GM13977 (cell line): ENCODE measurements at regions not wholly inside any gene's neighbourhood (a gene's known extent, or its start where the extent isn't known, plus 50 kb on each side); places are given as distances from the start of the nearest gene placed in this dataset.

Experiments used
- DNase-seq: peaks from one replicate; pipeline ENCODE4 v3.0.0; 2012; ENCODE audit warnings: low spot score
- CTCF ChIP-seq: IDR thresholded peaks from 2 replicates; pipeline ENCODE4 v1.5.1; 2012; ENCODE audit warnings: mild to moderate bottlenecking, control low read depth; ENCODE audit not compliant: insufficient read depth; ENCODE audit errors: extremely low read depth, missing control alignments
- in situ Hi-C: fragments of 300-500 bp; cut with MboI; formaldehyde crosslinking; loops from one replicate; pipeline ENCODE4 v1.12.0; 2022; ENCODE audit warnings: low sequenced_read_pairs, low pct_unique_long_range_greater_than_20kb, mixed read lengths, inconsistent platforms; ENCODE audit not compliant: unreplicated experiment

- no peak for DNase-seq
- no peak for TF ChIP-seq CTCF
- in situ Hi-C loops, result no loop called here
Observed at GRCh38 chr4:138639018-138639741, 376.4 kb upstream of the NOCT start.

GRCh38 chr4:138636781-138637180 is 378.8 kb upstream of the NOCT start:
- in situ Hi-C loops, result no loop called here
- no peak for TF ChIP-seq CTCF
- DNase-seq, result no peak

- in situ Hi-C loops, result no loop called here
- DNase-seq, result no peak
- TF ChIP-seq CTCF, result no peak
Observed at GRCh38 chr4:138634915-138635314, 380.7 kb upstream of the NOCT start.

- DNase-seq, result no peak
- TF ChIP-seq CTCF, result no peak
- in situ Hi-C loops, result no loop called here
Observed at GRCh38 chr4:138633580-138633904, 382.0 kb upstream of the NOCT start.

- TF ChIP-seq CTCF, result no peak
- no peak for DNase-seq
- in situ Hi-C loops, result no loop called here
Observed at GRCh38 chr4:138632856-138633579, 382.6 kb upstream of the NOCT start.

- no peak for DNase-seq
- in situ Hi-C loops, result no loop called here
- TF ChIP-seq CTCF, result no peak
Observed at GRCh38 chr4:138630666-138631065, 384.9 kb upstream of the NOCT start.
